ENCODE measurements at regions not wholly inside any gene's neighbourhood (a gene's known extent, or its start where the extent isn't known, plus 50 kb on each side); places are given as distances from the start of the nearest gene placed in this dataset.

DNA sequence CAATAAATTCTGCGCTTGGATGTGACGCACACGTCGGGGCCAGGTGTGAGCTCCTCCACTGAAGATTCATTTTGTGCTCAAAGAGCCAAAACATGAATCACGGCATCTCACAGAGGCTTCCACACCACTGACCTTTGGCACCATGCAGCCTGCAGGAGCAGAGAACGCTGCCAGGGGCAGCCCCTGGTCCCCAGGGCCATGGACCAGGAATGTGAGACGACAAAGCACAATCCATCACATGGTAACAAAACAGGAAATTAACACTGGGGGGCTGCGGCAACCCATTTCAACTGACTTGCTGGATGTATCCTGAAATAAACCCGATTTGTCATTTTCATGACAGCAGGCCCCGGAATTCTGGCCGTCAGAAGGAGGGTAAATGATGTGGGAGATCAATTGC lies 167.5 kb upstream of the IGF1R start:
- no peak for DNase-seq

DNA sequence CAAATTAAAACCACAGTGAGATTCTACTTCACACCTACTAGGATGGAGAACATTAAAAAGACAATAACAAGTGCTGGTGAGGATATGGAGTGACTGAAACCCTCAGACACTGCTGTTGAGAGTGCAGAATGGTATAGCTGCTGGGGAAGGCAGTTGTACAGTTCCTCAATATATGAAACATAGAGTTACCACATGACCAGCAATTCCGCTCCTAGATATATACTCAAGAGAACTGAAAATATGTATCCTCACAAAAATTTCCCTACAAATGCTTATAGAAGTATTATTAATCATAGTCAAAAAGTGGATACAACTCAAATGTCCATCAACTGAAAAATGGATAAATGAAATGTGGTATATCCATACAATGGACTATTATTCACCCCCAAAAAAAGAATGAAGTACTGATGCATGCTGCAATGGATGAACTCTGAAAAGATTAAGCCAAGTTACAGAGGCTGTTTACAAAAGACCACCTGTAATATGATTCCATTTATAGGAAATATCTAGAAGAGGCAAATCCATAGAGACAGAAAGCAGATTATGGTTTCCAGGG lies 164.7 kb upstream of the IGF1R start:
- DNase-seq, result no peak

GRCh38 chr15:98484914-98485313 lies 163.4 kb upstream of the IGF1R start:
- DNase-seq, result no peak

DNA sequence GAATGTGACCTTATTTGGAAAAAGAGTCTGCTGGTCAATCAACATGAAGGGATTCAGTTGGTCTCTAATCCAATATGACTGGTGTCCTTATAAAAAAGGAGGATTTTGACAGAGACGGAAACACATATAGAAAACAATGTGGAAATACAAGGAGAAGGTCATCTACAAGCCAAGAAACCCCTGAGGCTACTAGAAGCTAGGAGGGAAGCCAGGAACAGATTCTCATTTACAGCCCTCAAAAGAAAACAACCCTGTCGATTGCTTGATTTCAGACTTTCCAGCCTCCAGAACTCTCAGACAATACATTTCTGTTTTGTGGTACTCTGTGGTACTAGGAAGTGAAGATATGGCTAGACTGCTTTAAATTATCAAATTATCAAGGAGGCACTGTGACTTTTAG lies 162.9 kb upstream of the IGF1R start:
- no peak for DNase-seq

DNA sequence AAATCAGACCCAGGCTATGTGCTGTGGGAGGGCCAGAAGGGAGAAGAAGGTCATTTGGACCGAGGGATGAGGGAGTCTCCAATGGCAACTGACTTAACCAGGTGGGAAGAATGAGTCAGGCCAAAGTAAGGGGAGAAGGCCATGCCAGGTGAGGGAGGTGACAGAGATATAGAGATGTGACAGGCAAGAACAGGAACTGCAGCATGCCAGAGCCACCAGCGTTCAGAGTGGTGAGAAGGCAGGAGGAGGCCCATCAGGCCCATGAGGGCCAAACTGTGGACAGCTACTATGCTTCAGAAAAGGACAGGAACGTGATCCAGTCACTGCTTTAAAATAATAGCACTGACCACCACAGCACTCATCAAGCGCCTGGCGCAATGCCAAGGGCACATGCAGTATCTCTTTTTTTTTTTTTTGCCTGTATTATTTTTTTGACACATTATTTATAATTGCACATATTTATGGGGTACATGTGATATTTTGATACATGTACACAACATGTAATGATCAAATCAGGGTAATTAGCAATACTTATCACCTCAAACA lies 154.3 kb upstream of the IGF1R start:
- no peak for DNase-seq

- no peak for DNase-seq
Measured at GRCh38 chr15:98501192-98501591, 147.1 kb upstream of the IGF1R start.

- no peak for DNase-seq
Measured at GRCh38 chr15:98501632-98502031, 146.7 kb upstream of the IGF1R start.

DNA sequence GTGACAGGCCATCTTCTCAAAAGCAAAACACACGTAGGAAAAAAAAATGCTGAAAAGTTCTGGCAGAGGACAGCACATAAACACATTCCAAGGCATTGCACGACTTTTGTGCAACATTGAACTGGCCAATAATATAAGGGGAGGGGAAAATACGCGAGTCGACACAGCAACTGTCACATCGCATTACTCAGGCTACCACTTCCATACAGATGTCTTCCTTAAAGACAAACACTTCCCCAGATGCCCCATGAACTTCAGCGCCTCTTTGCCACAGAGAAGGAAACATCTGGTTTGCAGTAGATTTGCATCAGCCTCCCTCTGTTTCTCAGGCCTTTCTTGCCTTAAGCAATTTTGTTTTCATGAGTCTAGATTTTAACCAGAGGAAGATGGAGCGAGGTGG lies 144.4 kb upstream of the IGF1R start:
- no peak for DNase-seq

DNA sequence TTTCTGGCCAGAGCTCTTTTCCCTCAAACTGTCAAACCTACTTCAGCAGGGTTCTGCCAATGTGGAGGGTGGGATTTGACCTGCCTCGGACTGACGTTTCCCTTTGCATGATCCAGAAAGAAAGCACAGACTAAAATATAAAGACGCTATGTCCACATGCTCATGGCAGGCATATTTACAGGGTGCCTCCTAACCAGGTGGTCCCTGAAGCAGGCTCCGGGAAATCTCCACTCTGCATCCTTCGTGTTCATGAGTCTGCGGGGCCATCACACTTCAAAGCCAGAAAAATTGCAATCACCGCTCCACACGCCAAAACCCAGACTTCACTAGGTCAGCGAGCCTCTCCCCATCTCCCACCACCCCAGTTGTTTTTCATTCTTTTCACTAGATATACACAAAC lies 143.3 kb upstream of the IGF1R start:
- no peak for DNase-seq

GRCh38 chr15:98505611-98506031 lies 142.7 kb upstream of the IGF1R start:
- DNase-seq, result no peak

- DNase-seq, result no peak
Measured at GRCh38 chr15:98506172-98506571, 142.2 kb upstream of the IGF1R start.

DNA sequence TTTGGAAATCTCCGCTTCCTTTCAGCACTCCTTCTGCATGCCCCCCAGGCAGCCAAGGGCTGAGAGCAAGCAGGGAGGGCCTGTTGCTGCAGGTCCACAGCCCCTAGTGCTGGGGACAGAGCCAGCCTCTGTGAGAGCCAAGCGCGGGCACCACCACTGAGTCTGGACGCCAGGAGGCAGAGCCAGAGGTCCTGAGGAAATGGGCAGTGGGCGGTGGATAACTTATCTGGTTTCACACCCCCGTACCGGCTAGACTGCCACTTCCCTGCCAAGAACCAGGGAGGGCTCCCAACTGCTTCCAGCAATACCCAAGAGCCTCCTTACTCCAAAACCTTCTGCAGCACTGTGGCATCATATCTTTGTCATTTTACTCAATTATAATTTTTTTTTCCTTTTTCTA lies 141.6 kb upstream of the IGF1R start:
- DNase-seq, result no peak

- no peak for DNase-seq
Measured at GRCh38 chr15:98513428-98513986, 134.8 kb upstream of the IGF1R start.

GRCh38 chr15:98514034-98514622 lies 134.2 kb upstream of the IGF1R start:
- no peak for DNase-seq

- no peak for DNase-seq
Measured at GRCh38 chr15:98518823-98519561, 129.3 kb upstream of the IGF1R start.

DNA sequence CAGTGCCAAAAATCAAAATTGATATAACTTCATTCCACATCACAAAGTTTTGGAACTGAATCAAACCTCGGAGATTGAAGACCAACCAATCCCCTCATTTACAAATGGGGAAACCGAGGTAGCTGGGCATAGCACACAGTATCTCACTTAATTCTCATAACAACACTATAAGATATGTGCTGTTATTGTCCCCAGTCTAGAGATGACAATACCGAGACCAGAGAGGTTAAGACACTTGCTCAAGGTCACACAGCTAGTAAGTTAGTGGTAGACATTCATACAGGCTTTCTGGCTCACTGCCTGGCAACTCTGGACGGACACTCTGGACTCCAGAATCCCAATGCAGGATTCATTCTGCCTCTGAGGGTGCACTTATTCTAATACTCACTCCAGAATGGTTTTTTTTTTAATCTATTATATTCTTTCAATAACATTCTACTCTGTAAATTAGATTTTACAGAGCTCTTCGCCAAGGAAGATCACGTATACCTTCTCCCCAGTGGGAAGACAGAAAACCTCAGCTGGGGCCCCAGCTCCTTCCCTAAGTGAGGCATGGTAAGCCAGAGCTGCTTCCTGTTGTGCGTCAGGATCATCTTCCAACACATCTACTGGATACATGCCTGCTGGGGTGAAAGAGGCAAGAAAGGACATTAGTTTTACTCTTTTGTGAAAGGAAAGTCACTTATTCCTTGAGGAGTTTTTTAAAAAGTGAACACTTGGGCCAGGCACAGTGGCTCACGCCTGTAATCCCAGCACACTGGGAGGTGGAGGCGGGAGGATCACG lies 128.4 kb upstream of the IGF1R start:
- no peak for DNase-seq

DNA sequence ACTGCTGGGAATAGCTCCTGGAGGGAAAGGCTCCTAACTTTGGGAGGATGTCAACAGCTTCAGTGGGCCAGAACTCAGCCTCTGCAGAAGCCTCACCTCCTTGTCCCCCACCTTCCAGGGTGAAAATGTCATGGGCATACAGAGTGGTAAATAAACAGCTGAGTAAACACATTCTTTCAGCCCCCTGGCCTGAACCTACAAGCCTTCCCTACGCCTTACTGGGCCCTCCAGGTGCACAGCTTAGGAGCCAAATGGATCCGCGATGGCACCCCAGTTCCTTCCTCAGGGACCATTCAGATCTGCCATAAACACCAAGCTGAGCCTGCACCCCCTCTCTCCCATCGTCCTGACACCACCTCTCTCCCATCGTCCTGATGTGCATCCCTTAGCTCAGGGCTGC lies 126.2 kb upstream of the IGF1R start:
- DNase-seq, result no peak

GRCh38 chr15:98523912-98524662 lies 124.3 kb upstream of the IGF1R start:
- no peak for DNase-seq

- DNase-seq, result no peak
Measured at GRCh38 chr15:98524838-98525660, 123.3 kb upstream of the IGF1R start.

DNA sequence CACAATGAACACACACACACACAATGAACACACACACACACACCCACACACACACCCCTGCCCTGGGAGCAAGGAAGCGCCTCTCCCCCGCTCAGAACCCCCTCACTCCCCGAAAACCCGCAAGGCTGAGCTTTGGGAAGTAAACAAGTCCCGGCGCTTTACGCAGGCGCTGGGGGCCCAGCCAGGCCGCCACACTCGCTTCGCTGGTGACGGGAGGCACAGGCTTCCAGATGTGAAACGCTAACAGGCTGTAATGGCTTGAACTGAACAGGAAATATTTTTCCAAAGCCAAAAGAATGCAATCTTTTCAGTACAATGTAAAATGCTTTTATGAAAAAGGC lies 122.7 kb upstream of the IGF1R start:
- no peak for DNase-seq

- no peak for DNase-seq
Measured at GRCh38 chr15:98526094-98526493, 122.2 kb upstream of the IGF1R start.
